Endothelial cell of umbilical vein (primary cell): ENCODE measurements at regions not wholly inside any gene's neighbourhood (a gene's known extent, or its start where the extent isn't known, plus 50 kb on each side); places are given as distances from the start of the nearest gene placed in this dataset.

Experiments used
- BruUV-seq: library from RNA; stranded (reverse); fragments of 400-500 nt; replicated peaks from 2 replicates; lab custom pipeline; 2021; lab: Mats Ljungman, UMichigan
- CTCF ChIA-PET: fragments of 300-600, 350-600 bp; sonication (Branson Sonifier 250); formaldehyde crosslinking; loops from one replicate; lab custom pipeline; 2021; ENCODE audit warnings: antibody characterized with exemption, inconsistent platforms; lab: Charles Lee
- POLR2A ChIA-PET: fragments of 300-600, 350-600 bp; sonication (Branson Sonifier 250); formaldehyde crosslinking; loops from one replicate; lab custom pipeline; 2021; ENCODE audit warnings: antibody characterized with exemption, inconsistent platforms; lab: Charles Lee
- DNase-seq: peaks from one replicate; pipeline ENCODE4 v3.0.0-alpha.2; 2011; ENCODE audit warnings: low read depth, low spot score
- FAIRE-seq: peaks from 2 replicates; lab custom pipeline; 2011; peaks lifted over from hg19 to GRCh38; lab: Jason Lieb, UNC
- H2AFZ ChIP-seq: 2 replicates; pipeline ENCODE4 v1.6.0; 2012; ENCODE audit warnings: low read depth, low read length, control low read depth, inconsistent platforms
- H3K27ac ChIP-seq: 2 replicates; pipeline ENCODE4 v1.5.1; 2011; ENCODE audit warnings: low read depth, mild to moderate bottlenecking, control low read depth, low read length, moderate library complexity; ENCODE audit not compliant: insufficient read depth
- H3K27me3 ChIP-seq, 2 experiments: 2 replicates each; pipeline versions ENCODE4 v1.6.0 to v1.6.1; 2011; ENCODE audit warnings: low read length in 2 of 2, mixed read lengths in 1 of 2; ENCODE audit not compliant: control insufficient read depth in 2 of 2, insufficient read depth in 2 of 2
- H3K36me3 ChIP-seq, 2 experiments: 2 replicates in 1 of 2; 3 replicates in 1 of 2; pipeline ENCODE4 v1.5.1; 2011; ENCODE audit warnings: low read length in 2 of 2, mild to moderate bottlenecking in 1 of 2, moderate library complexity in 1 of 2; ENCODE audit not compliant: control insufficient read depth in 2 of 2, insufficient read depth in 2 of 2; ENCODE audit errors: extremely low read depth in 1 of 2
- H3K4me1 ChIP-seq: 3 replicates; pipeline ENCODE4 v1.5.1; 2011; ENCODE audit warnings: mild to moderate bottlenecking, low read length; ENCODE audit not compliant: control insufficient read depth, insufficient read depth; ENCODE audit errors: extremely low read depth
- H3K4me2 ChIP-seq: 2 replicates; pipeline ENCODE4 v1.6.1; 2011; ENCODE audit warnings: low read length, control low read depth, mixed read lengths; ENCODE audit not compliant: insufficient read depth
- H3K4me3 ChIP-seq, 3 experiments: fragments of 200-600 bp in 1 of 3; sonication (generic), shearing (Covaris generic) in 1 of 3; replicated peaks in 1 of 3; 2 replicates each; pipeline ENCODE4 v1.5.1; 2011 to 2016; ENCODE audit warnings: control low read depth in 3 of 3, low read length in 3 of 3, mild to moderate bottlenecking in 2 of 3, inconsistent platforms in 1 of 3, low read depth in 1 of 3, moderate library complexity in 1 of 3; ENCODE audit not compliant: insufficient read depth in 1 of 3
- H3K79me2 ChIP-seq: 2 replicates; pipeline ENCODE4 v1.6.0; 2012; ENCODE audit warnings: low read length, inconsistent platforms; ENCODE audit not compliant: control insufficient read depth, insufficient read depth
- H3K9ac ChIP-seq: replicated peaks from 2 replicates; pipeline ENCODE3; 2011; ENCODE audit warnings: low read length, control low read depth; ENCODE audit not compliant: insufficient read depth; ENCODE audit errors: extremely low read depth
- H3K9me1 ChIP-seq: replicated peaks from 3 replicates; pipeline ENCODE4 v1.6.0; 2011; ENCODE audit warnings: mild to moderate bottlenecking, low read length; ENCODE audit not compliant: control insufficient read depth, insufficient read depth; ENCODE audit errors: extremely low read depth
- H3K9me3 ChIP-seq: replicated peaks from 2 replicates; pipeline ENCODE4 v1.5.1; 2012; ENCODE audit warnings: low read length, inconsistent platforms; ENCODE audit not compliant: control insufficient read depth, insufficient read depth
- H4K20me1 ChIP-seq: replicated peaks from 2 replicates; pipeline ENCODE3; 2011; ENCODE audit warnings: mild to moderate bottlenecking, low read length; ENCODE audit not compliant: control insufficient read depth, insufficient read depth; ENCODE audit errors: extremely low read depth
- EZH2 ChIP-seq: IDR thresholded peaks from 2 replicates; pipeline ENCODE4 v1.6.1; 2012; ENCODE audit warnings: borderline replicate concordance, low read depth, mild to moderate bottlenecking, moderate library complexity, low read length, inconsistent platforms; ENCODE audit not compliant: severe bottlenecking
- FOS ChIP-seq: IDR thresholded peaks from 2 replicates; pipeline ENCODE4 v1.6.1; 2011; ENCODE audit warnings: mild to moderate bottlenecking, low read length, moderate library complexity, borderline replicate concordance; ENCODE audit not compliant: insufficient read depth
- GATA2 ChIP-seq: IDR thresholded peaks from 2 replicates; pipeline ENCODE4 v1.7.0; 2011; ENCODE audit warnings: low read depth, mild to moderate bottlenecking, moderate library complexity, mixed read lengths, low read length; ENCODE audit not compliant: insufficient read length, insufficient read depth
- JUN ChIP-seq: IDR thresholded peaks from 2 replicates; pipeline ENCODE4 v1.6.1; 2011; ENCODE audit warnings: borderline replicate concordance, low read depth; ENCODE audit not compliant: insufficient read length, insufficient read depth
- MYC ChIP-seq: IDR thresholded peaks from one replicate; pipeline ENCODE4 v1.6.1; 2011; ENCODE audit warnings: mild to moderate bottlenecking, low read depth, low read length
- POLR2A ChIP-seq: IDR thresholded peaks from 2 replicates; pipeline ENCODE4 v1.6.1; 2012; ENCODE audit warnings: low read depth, mild to moderate bottlenecking, control low read depth, low read length
- POLR2AphosphoS5 ChIP-seq: IDR thresholded peaks from 2 replicates; pipeline ENCODE4 v1.6.1; 2012; ENCODE audit warnings: low read depth, mild to moderate bottlenecking, control low read depth, low read length, moderate library complexity; ENCODE audit not compliant: insufficient read depth
- dilution Hi-C: fragments of 300-500 bp; cut with MboI; formaldehyde crosslinking; loops from one replicate; pipeline ENCODE4 v1.15.0; 2019; ENCODE audit warnings: low sequenced_read_pairs; ENCODE audit not compliant: extremely low pct_ligation_motif_present
- intact Hi-C: fragments of 100-400 bp; cut with micrococcal nuclease; formaldehyde crosslinking; loops from one replicate; pipeline ENCODE4 v1.10.0; 2022
- TF ChIP-seq, protein P1 (sequence below), 2 donors: IDR thresholded peaks; 1 replicate in 1 of 2; 2 replicates in 1 of 2; pipeline ENCODE4 v1.5.1; 2011; ENCODE audit warnings: low read length in 2 of 2, mild to moderate bottlenecking in 2 of 2, moderate library complexity in 2 of 2, control low read depth in 1 of 2, inconsistent platforms in 1 of 2, low read depth in 1 of 2; ENCODE audit not compliant: insufficient read depth in 1 of 2; ENCODE audit errors: extremely low read depth in 1 of 2
- TF ChIP-seq, protein P2 (sequence below): IDR thresholded peaks from 2 replicates; pipeline ENCODE4 v1.6.1; 2011; ENCODE audit not compliant: insufficient read depth, insufficient read length

DNA sequence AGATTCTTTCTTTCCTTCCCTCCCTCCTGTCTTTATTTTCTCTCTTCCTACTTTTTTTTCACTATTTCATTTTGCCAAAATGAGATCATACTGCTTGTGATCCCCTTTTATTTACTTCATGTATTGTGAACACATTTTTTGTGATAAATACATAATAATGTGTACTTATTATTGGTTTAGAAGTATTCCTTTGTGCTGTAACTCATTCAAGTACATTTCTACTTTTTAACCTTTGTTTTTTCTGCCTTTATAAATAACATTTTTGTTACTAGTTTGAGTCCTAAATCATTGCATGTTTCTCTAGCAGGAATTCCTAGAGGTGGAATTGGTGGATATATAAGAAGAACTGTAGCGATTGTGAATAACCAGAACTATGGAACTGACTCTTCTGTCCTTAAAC, 214.5 kb upstream of the SFRP2 start:
- Histone ChIP-seq H3K79me2 (no peaks in the 10 kb centered on the region), H3K9me1 (no peaks in the 10 kb centered on the region), H2AFZ (no peak overlapping the region), H3K4me2 (no peak overlapping the region), H3K27me3 (no peaks in the 10 kb centered on the region), H3K27ac (no peak overlapping the region), H3K4me3 (no peak overlapping the region), H3K9ac (no peak overlapping the region), H4K20me1 (no peaks in the 10 kb centered on the region), H3K36me3 (no peaks in the 10 kb centered on the region), H3K9me3 (peaks cover 4% of the 10 kb centered on the region), H3K4me1 (no peaks in the 10 kb centered on the region)
- intact Hi-C loops = no loop called here
- no peak for FAIRE-seq
- no peak for TF ChIP-seq JUN
- TF ChIP-seq, protein P1, sequence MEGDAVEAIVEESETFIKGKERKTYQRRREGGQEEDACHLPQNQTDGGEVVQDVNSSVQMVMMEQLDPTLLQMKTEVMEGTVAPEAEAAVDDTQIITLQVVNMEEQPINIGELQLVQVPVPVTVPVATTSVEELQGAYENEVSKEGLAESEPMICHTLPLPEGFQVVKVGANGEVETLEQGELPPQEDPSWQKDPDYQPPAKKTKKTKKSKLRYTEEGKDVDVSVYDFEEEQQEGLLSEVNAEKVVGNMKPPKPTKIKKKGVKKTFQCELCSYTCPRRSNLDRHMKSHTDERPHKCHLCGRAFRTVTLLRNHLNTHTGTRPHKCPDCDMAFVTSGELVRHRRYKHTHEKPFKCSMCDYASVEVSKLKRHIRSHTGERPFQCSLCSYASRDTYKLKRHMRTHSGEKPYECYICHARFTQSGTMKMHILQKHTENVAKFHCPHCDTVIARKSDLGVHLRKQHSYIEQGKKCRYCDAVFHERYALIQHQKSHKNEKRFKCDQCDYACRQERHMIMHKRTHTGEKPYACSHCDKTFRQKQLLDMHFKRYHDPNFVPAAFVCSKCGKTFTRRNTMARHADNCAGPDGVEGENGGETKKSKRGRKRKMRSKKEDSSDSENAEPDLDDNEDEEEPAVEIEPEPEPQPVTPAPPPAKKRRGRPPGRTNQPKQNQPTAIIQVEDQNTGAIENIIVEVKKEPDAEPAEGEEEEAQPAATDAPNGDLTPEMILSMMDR (IDR thresholded peaks at IDR 0.05; ENCODE audit: extremely low read depth in 1 of 2, insufficient read depth in 1 of 2, low read depth in 1 of 2, low read length in 2 of 2) = no peak
- TF ChIP-seq GATA2 = no peak
- no peak for TF ChIP-seq EZH2
- TF ChIP-seq, protein P2, sequence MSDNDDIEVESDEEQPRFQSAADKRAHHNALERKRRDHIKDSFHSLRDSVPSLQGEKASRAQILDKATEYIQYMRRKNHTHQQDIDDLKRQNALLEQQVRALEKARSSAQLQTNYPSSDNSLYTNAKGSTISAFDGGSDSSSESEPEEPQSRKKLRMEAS = no peak
- TF ChIP-seq POLR2A = no peak
- no peak for TF ChIP-seq MYC
- TF ChIP-seq FOS = no peak
- no peak for TF ChIP-seq POLR2AphosphoS5
- BruUV-seq = no TSS peak
- DNase-seq = no peak
- ChIA-PET CTCF (no interaction called here), POLR2A (no interaction called here)
- dilution Hi-C loops = no loop called here
